WTC11 (cell line): ENCODE measurements at regions not wholly inside any gene's neighbourhood (a gene's known extent, or its start where the extent isn't known, plus 50 kb on each side); places are given as distances from the start of the nearest gene placed in this dataset.

Experiments
- ATAC-seq: fragments of 200-7000 bp; cut with Tn5 transposase; 2 replicates; pipeline ENCODE4 v1.10.0; 2021; ENCODE audit warnings: mild to moderate bottlenecking, moderate library complexity
- CTCF ChIA-PET: fragments of 300-600 bp; sonication (Branson Sonifier 250); formaldehyde crosslinking; loops from one replicate; lab custom pipeline; 2021; ENCODE audit warnings: antibody characterized with exemption; lab: Charles Lee
- POLR2A ChIA-PET: fragments of 350-600 bp; sonication (Branson Sonifier 250); formaldehyde crosslinking; loops from one replicate; lab custom pipeline; 2021; ENCODE audit warnings: antibody characterized with exemption; lab: Charles Lee
- DNase-seq: peaks from one replicate; pipeline ENCODE4 v3.0.0; 2021; ENCODE audit warnings: low spot score
- H3K27ac Mint-ChIP-seq: 2 replicates; pipeline ENCODE4 v1.8.0; 2021; ENCODE audit warnings: mixed read lengths
- H3K27me3 Mint-ChIP-seq: 2 replicates; pipeline ENCODE4 v1.8.0; 2021; ENCODE audit warnings: low read depth, mild to moderate bottlenecking, moderate library complexity, mixed read lengths
- H3K36me3 Mint-ChIP-seq: 2 replicates; pipeline ENCODE4 v1.8.0; 2021; ENCODE audit warnings: mixed read lengths
- H3K4me1 Mint-ChIP-seq: 2 replicates; pipeline ENCODE4 v1.8.0; 2022; ENCODE audit warnings: mixed read lengths
- H3K4me3 Mint-ChIP-seq: 2 replicates; pipeline ENCODE4 v1.8.0; 2021; ENCODE audit warnings: mild to moderate bottlenecking, moderate library complexity, mixed read lengths
- H3K9me3 Mint-ChIP-seq: 2 replicates; pipeline ENCODE4 v1.8.0; 2021; ENCODE audit warnings: mixed read lengths
- AR ChIP-seq: fragments of 250-450 bp; sonication (Bioruptor Pico); IDR thresholded peaks from 2 replicates; pipeline ENCODE4 v1.9.0; 2021; ENCODE audit warnings: mild to moderate bottlenecking
- ATF1 ChIP-seq: sonication (generic); formaldehyde crosslinking; IDR thresholded peaks from 2 replicates; pipeline ENCODE4 v1.8.1; 2023; ENCODE audit warnings: mild to moderate bottlenecking, moderate library complexity, missing genetic modification reagents
- CTCF ChIP-seq: fragments of 200-600 bp; IDR thresholded peaks from 2 replicates; pipeline ENCODE4 v1.8.0; 2022; ENCODE audit warnings: antibody characterized with exemption
- E2F1 ChIP-seq: sonication (generic); formaldehyde crosslinking; IDR thresholded peaks from 2 replicates; pipeline ENCODE4 v1.8.0; 2022; ENCODE audit warnings: mild to moderate bottlenecking, missing genetic modification reagents
- ERG ChIP-seq: fragments of 250-450 bp; sonication (Bioruptor Pico); IDR thresholded peaks from 2 replicates; pipeline ENCODE4 v1.8.0; 2021; ENCODE audit warnings: mild to moderate bottlenecking
- IRF2 ChIP-seq: sonication (generic); formaldehyde crosslinking; IDR thresholded peaks from 2 replicates; pipeline ENCODE4 v1.8.0; 2022; ENCODE audit warnings: low read depth, missing genetic modification reagents, borderline replicate concordance
- KAT7 ChIP-seq: sonication (generic); formaldehyde crosslinking; IDR thresholded peaks from 2 replicates; pipeline ENCODE4 v1.8.1; 2023; ENCODE audit warnings: missing genetic modification reagents, mild to moderate bottlenecking, borderline replicate concordance
- OVOL2 ChIP-seq: fragments of 250-450 bp; sonication (Bioruptor Pico); IDR thresholded peaks from 2 replicates; pipeline ENCODE4 v1.9.0; 2021; ENCODE audit warnings: mild to moderate bottlenecking, borderline replicate concordance
- RORB ChIP-seq: fragments of 250-450 bp; sonication (Bioruptor Pico); IDR thresholded peaks from 2 replicates; pipeline ENCODE4 v1.9.0; 2021; ENCODE audit warnings: mild to moderate bottlenecking
- SP1 ChIP-seq: sonication (generic); formaldehyde crosslinking; conservative IDR thresholded peaks from 2 replicates; pipeline ENCODE4 v1.8.1; 2022; ENCODE audit warnings: missing genetic modification reagents
- ZNF138 ChIP-seq: sonication (generic); formaldehyde crosslinking; conservative IDR thresholded peaks from 2 replicates; pipeline ENCODE4 v1.8.1; 2022; ENCODE audit warnings: mild to moderate bottlenecking, moderate library complexity, missing genetic modification reagents
- ZNF263 ChIP-seq: sonication (generic); formaldehyde crosslinking; IDR thresholded peaks from 2 replicates; pipeline ENCODE4 v1.8.1; 2022; ENCODE audit warnings: low read depth, mild to moderate bottlenecking, moderate library complexity, missing genetic modification reagents
- ZNF317 ChIP-seq: sonication (generic); formaldehyde crosslinking; IDR thresholded peaks from 2 replicates; pipeline ENCODE4 v1.8.1; 2023; ENCODE audit warnings: low read depth, mild to moderate bottlenecking, moderate library complexity, missing genetic modification reagents, borderline replicate concordance
- ZNF423 ChIP-seq: fragments of 250-450 bp; sonication (Bioruptor Pico); IDR thresholded peaks from 2 replicates; pipeline ENCODE4 v2.1.2; 2022; ENCODE audit warnings: mild to moderate bottlenecking, moderate library complexity
- ZSCAN18 ChIP-seq: fragments of 250-450 bp; sonication (Bioruptor Pico); IDR thresholded peaks from 2 replicates; pipeline ENCODE4 v2.1.2; 2022; ENCODE audit warnings: mild to moderate bottlenecking, moderate library complexity
- TF ChIP-seq, protein P1 (sequence below): sonication (generic); formaldehyde crosslinking; IDR thresholded peaks from 2 replicates; pipeline ENCODE4 v1.8.1; 2023; ENCODE audit warnings: mild to moderate bottlenecking, missing genetic modification reagents, moderate library complexity

DNA sequence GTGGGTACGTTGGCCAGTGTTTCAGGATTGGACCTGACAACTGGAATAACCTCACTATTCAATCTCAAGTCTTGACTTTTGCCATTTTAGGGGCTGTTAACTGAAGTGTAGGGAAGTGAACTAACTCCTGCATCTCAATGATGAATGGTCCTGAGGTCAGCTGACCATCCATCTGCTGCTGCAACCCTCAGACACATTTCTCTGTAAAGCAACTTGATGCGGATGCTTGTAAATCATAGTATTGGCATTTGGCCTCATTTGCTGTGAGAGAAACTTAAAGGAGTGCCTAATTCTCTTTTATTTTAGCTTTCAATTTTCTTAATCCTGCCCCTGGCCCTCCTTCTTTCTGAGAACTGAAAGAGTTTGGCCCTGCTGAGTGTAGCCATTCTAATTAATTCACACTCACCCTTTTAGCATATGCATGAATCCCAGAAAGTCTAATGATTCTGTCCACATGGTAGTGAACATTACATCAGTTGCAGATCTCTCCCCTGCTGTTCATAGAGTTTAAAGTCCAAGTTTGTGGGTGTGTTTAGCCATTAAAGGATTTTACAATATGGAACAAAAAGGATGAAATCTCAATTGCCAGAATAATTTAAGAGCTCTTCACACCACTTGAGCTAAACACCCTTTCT lies 1531.4 kb upstream of the SLC10A2 start (continued):
- TF ChIP-seq ZNF138 (CRISPR knock-in tag) (no peak), AR (CRISPR knock-in tag) (no peak), E2F1 (CRISPR knock-in tag) (no peak), IRF2 (CRISPR knock-in tag) (no peak)
- TF ChIP-seq, protein P1, sequence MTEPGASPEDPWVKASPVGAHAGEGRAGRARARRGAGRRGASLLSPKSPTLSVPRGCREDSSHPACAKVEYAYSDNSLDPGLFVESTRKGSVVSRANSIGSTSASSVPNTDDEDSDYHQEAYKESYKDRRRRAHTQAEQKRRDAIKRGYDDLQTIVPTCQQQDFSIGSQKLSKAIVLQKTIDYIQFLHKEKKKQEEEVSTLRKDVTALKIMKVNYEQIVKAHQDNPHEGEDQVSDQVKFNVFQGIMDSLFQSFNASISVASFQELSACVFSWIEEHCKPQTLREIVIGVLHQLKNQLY (CRISPR knock-in tag), result no peak

DNA sequence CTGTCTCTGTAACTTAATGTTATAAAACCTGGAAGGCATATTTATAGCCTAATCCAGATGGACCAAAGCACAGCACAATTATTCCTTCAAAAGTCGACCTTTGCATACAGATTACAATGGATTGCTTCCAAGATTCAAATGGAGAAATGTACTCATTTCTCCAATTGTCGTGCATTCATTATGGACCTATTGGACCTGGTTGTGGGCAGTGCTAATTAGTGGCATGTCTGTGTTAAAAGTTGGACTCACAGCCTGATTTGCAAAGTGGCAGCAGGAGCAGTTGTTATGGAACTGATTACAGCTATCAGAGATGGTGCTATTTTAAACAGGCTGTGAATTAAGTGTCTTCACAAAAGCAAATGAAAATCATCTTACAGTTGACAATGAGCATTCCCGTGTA lies 1529.3 kb upstream of the SLC10A2 start:
- DNase-seq (no peak), ATAC-seq (no peak)
- TF ChIP-seq ZSCAN18 (CRISPR knock-in tag) (no peak), ERG (CRISPR knock-in tag) (no peak), ZNF317 (CRISPR knock-in tag) (no peak), ZNF263 (no peak), ZNF423 (CRISPR knock-in tag) (no peak), CTCF (no peak), OVOL2 (CRISPR knock-in tag) (no peak), RORB (CRISPR knock-in tag) (no peak), SP1 (no peak), KAT7 (CRISPR knock-in tag) (no peak), ATF1 (no peak)
- Mint-ChIP-seq H3K4me1 (peaks cover 13% of the 10 kb centered on the region; the same call in 1 of the 2 replicates), H3K9me3 (no peaks in the 10 kb centered on the region), H3K4me3 (no peak overlapping the region), H3K27ac (no peak overlapping the region), H3K36me3 (no peaks in the 10 kb centered on the region), H3K27me3 (no peaks in the 10 kb centered on the region)
- POLR2A ChIA-PET, result no interaction called here
- CTCF ChIA-PET, result no interaction called here
